HEK293T (cell line): ENCODE measurements at regions not wholly inside any gene's neighbourhood (a gene's known extent, or its start where the extent isn't known, plus 50 kb on each side); places are given as distances from the start of the nearest gene placed in this dataset.

ENCODE experiments used
- CTCF ChIA-PET: fragments of 350-600 bp; formaldehyde crosslinking; extraction: SDS; loops from one replicate; lab custom pipeline; 2021; ENCODE audit warnings: antibody characterized with exemption, inconsistent platforms; lab: Yijun Ruan, JAX
- POLR2A ChIA-PET: fragments of 350-600 bp; formaldehyde crosslinking; extraction: SDS; loops from one replicate; lab custom pipeline; 2020; ENCODE audit warnings: antibody characterized with exemption, inconsistent platforms; lab: Yijun Ruan, JAX
- DNase-seq: peaks from one replicate; pipeline ENCODE4 v3.0.0; 2012; ENCODE audit warnings: mixed read lengths; ENCODE audit errors: extremely low spot score
- ARNT ChIP-seq: fragments of 450-650 bp; IDR thresholded peaks from 2 replicates; pipeline ENCODE4 v1.6.1; 2017; ENCODE audit warnings: mild to moderate bottlenecking
- BHLHE40 ChIP-seq: fragments of 450-650 bp; IDR thresholded peaks from 2 replicates; pipeline ENCODE4 v1.6.1; 2016; ENCODE audit warnings: mild to moderate bottlenecking, moderate library complexity, borderline replicate concordance
- CTBP1 ChIP-seq: fragments of 450-650 bp; IDR thresholded peaks from 2 replicates; pipeline ENCODE4 v1.6.1; 2016; ENCODE audit warnings: borderline replicate concordance
- ELF4 ChIP-seq: fragments of 450-650 bp; IDR thresholded peaks from 2 replicates; pipeline ENCODE4 v1.6.1; 2017; ENCODE audit warnings: antibody characterized with exemption
- FOXA1 ChIP-seq: fragments of 450-650 bp; IDR thresholded peaks from 2 replicates; pipeline ENCODE4 v1.6.1; 2016; ENCODE audit warnings: mild to moderate bottlenecking
- FOXK2 ChIP-seq: fragments of 450-650 bp; IDR thresholded peaks from 2 replicates; pipeline ENCODE4 v1.6.1; 2016; ENCODE audit warnings: mild to moderate bottlenecking
- FOXM1 ChIP-seq: fragments of 450-650 bp; IDR thresholded peaks from 2 replicates; pipeline ENCODE4 v1.6.1; 2017; ENCODE audit warnings: mild to moderate bottlenecking, borderline replicate concordance
- HDGF ChIP-seq: fragments of 450-650 bp; IDR thresholded peaks from 2 replicates; pipeline ENCODE4 v1.6.1; 2017; ENCODE audit warnings: antibody characterized with exemption, borderline replicate concordance
- L3MBTL2 ChIP-seq: fragments of 450-650 bp; conservative IDR thresholded peaks from 2 replicates; pipeline ENCODE4 v1.6.1; 2016; ENCODE audit warnings: mild to moderate bottlenecking
- LEF1 ChIP-seq: fragments of 450-650 bp; IDR thresholded peaks from 2 replicates; pipeline ENCODE4 v1.6.1; 2017; ENCODE audit warnings: mild to moderate bottlenecking, borderline replicate concordance
- NFRKB ChIP-seq: fragments of 450-650 bp; IDR thresholded peaks from 2 replicates; pipeline ENCODE4 v1.6.1; 2016; ENCODE audit warnings: mild to moderate bottlenecking, moderate library complexity
- PKNOX1 ChIP-seq: fragments of 450-650 bp; IDR thresholded peaks from 2 replicates; pipeline ENCODE4 v1.6.1; 2016
- SP1 ChIP-seq: fragments of 450-650 bp; IDR thresholded peaks from 2 replicates; pipeline ENCODE4 v1.6.1; 2017
- SUZ12 ChIP-seq: fragments of 450-650 bp; IDR thresholded peaks from 2 replicates; pipeline ENCODE4 v1.6.1; 2016; ENCODE audit warnings: mild to moderate bottlenecking
- TARDBP ChIP-seq: fragments of 450-650 bp; IDR thresholded peaks from 2 replicates; pipeline ENCODE4 v1.6.1; 2016
- ZNF384 ChIP-seq: fragments of 450-650 bp; IDR thresholded peaks from 2 replicates; pipeline ENCODE4 v1.6.1; 2016

- POLR2A ChIA-PET, result interaction anchor here (0.7 kb wide), 1 partner anchor 12 kb away, joined by 3 read pairs; no protein-coding TSS in a partner anchor
- no peak for TF ChIP-seq SP1
- no peak for TF ChIP-seq SUZ12
- no peak for TF ChIP-seq BHLHE40
- no peak for TF ChIP-seq NFRKB
- TF ChIP-seq HDGF, result no peak
- no peak for TF ChIP-seq ZNF384
- no peak for TF ChIP-seq TARDBP
- TF ChIP-seq FOXA1, result no peak
- no peak for TF ChIP-seq ARNT
- TF ChIP-seq ELF4, result no peak
- no peak for TF ChIP-seq PKNOX1
- TF ChIP-seq LEF1, result no peak
- TF ChIP-seq CTBP1, result no peak
- TF ChIP-seq L3MBTL2, result no peak
- no peak for TF ChIP-seq FOXK2
- no peak for TF ChIP-seq FOXM1
- CTCF ChIA-PET, result no interaction called here
- no peak for DNase-seq
Measured at GRCh38 chr18:60880184-60880583, 453.0 kb upstream of the CDH20 start.

GRCh38 chr18:60883587-60883986 lies 449.6 kb upstream of the CDH20 start:
- ChIA-PET POLR2A (no interaction called here), CTCF (no interaction called here)
- TF ChIP-seq LEF1 (no peak), CTBP1 (no peak), ZNF384 (no peak), FOXA1 (no peak)
- DNase-seq, result no peak

- POLR2A ChIA-PET, result no interaction called here
Measured at GRCh38 chr18:60888071-60888624, 445.1 kb upstream of the CDH20 start.

GRCh38 chr18:60889442-60889841 lies 443.8 kb upstream of the CDH20 start:
- TF ChIP-seq ARNT, result no peak
- TF ChIP-seq HDGF, result no peak
- no peak for TF ChIP-seq SUZ12
- no peak for TF ChIP-seq NFRKB
- no peak for TF ChIP-seq TARDBP
- no peak for TF ChIP-seq FOXM1
- no peak for TF ChIP-seq FOXK2
- no peak for TF ChIP-seq LEF1
- TF ChIP-seq PKNOX1, result no peak
- TF ChIP-seq BHLHE40, result no peak
- no peak for TF ChIP-seq CTBP1
- no peak for TF ChIP-seq ELF4
- TF ChIP-seq FOXA1, result no peak
- TF ChIP-seq L3MBTL2, result no peak
- CTCF ChIA-PET, result no interaction called here
- POLR2A ChIA-PET, result no interaction called here
- no peak for DNase-seq

More at GRCh38 chr18:60888071-60888624, 445.1 kb upstream of the CDH20 start:
- no peak for DNase-seq
- TF ChIP-seq ZNF384 (no peak), NFRKB (no peak), CTBP1 (no peak), BHLHE40 (no peak), L3MBTL2 (no peak), ELF4 (no peak), SUZ12 (no peak), LEF1 (no peak), PKNOX1 (no peak), FOXA1 (no peak)
- CTCF ChIA-PET, result interaction anchor here (0.6 kb wide), 1 partner anchor 897 kb away, joined by 3 read pairs; no protein-coding TSS in a partner anchor

- TF ChIP-seq TARDBP (no peak), FOXA1 (no peak), FOXM1 (no peak), LEF1 (no peak), PKNOX1 (no peak), NFRKB (no peak), L3MBTL2 (no peak), ELF4 (no peak), SP1 (no peak), BHLHE40 (no peak), SUZ12 (no peak)
- DNase-seq, result no peak
- ChIA-PET CTCF (no interaction called here), POLR2A (interaction anchor here (0.6 kb wide), 1 partner anchor 12 kb away, joined by 3 read pairs; no protein-coding TSS in a partner anchor)
Measured at GRCh38 chr18:60891936-60892335, 441.3 kb upstream of the CDH20 start.

- DNase-seq, result no peak
Measured at GRCh38 chr18:60892441-60892840, 440.8 kb upstream of the CDH20 start.

More at GRCh38 chr18:60892441-60892840, 440.8 kb upstream of the CDH20 start:
- TF ChIP-seq HDGF (no peak), PKNOX1 (no peak), FOXK2 (no peak), ARNT (no peak), ZNF384 (no peak), L3MBTL2 (no peak), FOXA1 (no peak), SUZ12 (no peak)
- POLR2A ChIA-PET, result interaction anchor here (0.6 kb wide), 1 partner anchor 13 kb away, joined by 3 read pairs; no protein-coding TSS in a partner anchor
- CTCF ChIA-PET, result no interaction called here
